Urothelium cell line (cell line): ENCODE measurements at regions not wholly inside any gene's neighbourhood (a gene's known extent, or its start where the extent isn't known, plus 50 kb on each side); places are given as distances from the start of the nearest gene placed in this dataset.

Experiments used
- DNase-seq: peaks from one replicate; pipeline ENCODE4 v3.0.0; 2011; ENCODE audit warnings: low spot score, mixed read lengths
- FAIRE-seq: peaks from 2 replicates; lab custom pipeline; 2011; peaks lifted over from hg19 to GRCh38; lab: Jason Lieb, UNC

GRCh38 chr18:24726727-24727492, 266.5 kb downstream of the HRH4 start:
- FAIRE-seq (no peak), DNase-seq (no peak)

DNA sequence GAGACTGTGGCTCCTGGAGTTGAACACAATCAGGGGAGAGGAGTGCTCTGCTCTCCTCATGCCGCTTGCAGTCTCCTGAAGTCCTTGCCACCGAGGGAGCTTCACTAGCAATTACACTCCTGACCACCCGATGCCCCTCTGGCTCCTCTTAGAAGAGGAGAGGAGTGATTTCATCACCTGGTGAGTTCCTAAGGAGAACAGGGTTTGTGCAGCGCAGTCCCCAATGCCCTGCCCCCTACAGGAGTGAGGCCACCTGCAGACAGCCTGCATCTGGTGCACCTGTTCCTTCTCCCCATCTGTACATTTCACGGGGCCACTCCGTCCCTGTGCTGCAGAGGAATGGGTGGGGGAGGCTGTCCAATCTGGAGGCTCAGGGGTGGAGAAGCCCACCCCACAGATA, 267.2 kb downstream of the HRH4 start:
- DNase-seq, result no peak
- no peak for FAIRE-seq

GRCh38 chr18:24731158-24731557, 270.7 kb downstream of the HRH4 start:
- DNase-seq (peak; percentile 10), FAIRE-seq (no peak)

DNA sequence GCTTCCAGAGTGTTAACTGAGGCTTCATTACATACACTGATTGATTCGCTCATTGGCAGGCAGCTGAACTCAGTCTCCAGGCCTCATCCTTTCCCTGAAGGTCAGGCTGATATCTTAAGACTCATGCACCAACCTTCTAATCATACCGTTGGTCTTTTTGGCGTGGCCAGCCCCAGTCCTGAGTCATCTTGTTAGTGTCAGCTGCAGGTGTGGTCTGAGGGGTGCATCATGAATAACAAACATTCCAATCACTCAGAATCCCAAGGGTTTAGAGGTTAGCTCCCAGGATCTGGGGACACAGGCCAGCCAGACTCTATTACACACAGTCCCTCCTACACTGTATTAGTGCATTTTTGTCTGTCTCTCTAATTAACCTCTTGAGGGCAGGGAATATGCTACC, 271.5 kb downstream of the HRH4 start:
- no peak for FAIRE-seq

GRCh38 chr18:24734058-24734457, 273.6 kb downstream of the HRH4 start:
- FAIRE-seq (no peak), DNase-seq (peak; percentile 12)

More for the DNA sequence above, 271.5 kb downstream of the HRH4 start:
- DNase-seq, result peak; percentile 48

GRCh38 chr18:24735624-24736231, 275.3 kb downstream of the HRH4 start:
- FAIRE-seq (no peak), DNase-seq (no peak)

- DNase-seq (no peak), FAIRE-seq (no peak)
These were observed 276.4 kb downstream of the HRH4 start for GRCh38 chr18:24736662-24737330.

GRCh38 chr18:24740829-24741228, 280.4 kb downstream of the HRH4 start:
- DNase-seq, result no peak
- FAIRE-seq, result no peak

DNA sequence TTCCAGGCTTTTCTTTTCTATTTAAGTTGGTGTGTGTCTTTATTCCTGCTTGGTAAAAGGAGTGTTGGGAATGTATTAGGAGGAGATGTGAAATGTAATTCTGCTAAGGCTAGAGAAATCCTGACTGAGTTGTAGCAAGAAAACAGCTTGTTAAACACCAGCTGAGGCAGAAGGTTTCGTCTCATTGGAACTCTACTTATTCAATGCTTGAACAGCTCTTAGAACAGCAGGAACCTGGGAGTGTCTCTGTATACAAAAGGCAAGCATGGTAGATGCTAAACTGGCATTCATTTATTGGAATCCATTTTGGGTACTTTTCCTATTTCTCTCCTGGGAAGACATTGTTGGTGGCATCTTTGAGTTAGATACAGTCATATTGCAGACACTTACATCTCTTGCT, 280.9 kb downstream of the HRH4 start:
- DNase-seq (no peak), FAIRE-seq (no peak)

GRCh38 chr18:24741965-24742724, 281.7 kb downstream of the HRH4 start:
- DNase-seq, result no peak
- FAIRE-seq, result no peak

GRCh38 chr18:24754583-24755253, 294.3 kb downstream of the HRH4 start:
- FAIRE-seq, result no peak

GRCh38 chr18:24756385-24756784, 295.9 kb downstream of the HRH4 start:
- DNase-seq (no peak), FAIRE-seq (no peak)

More at GRCh38 chr18:24754583-24755253, 294.3 kb downstream of the HRH4 start:
- no peak for DNase-seq

- DNase-seq, result no peak
- FAIRE-seq, result no peak
These were observed 296.7 kb downstream of the HRH4 start for GRCh38 chr18:24757134-24757533.

DNA sequence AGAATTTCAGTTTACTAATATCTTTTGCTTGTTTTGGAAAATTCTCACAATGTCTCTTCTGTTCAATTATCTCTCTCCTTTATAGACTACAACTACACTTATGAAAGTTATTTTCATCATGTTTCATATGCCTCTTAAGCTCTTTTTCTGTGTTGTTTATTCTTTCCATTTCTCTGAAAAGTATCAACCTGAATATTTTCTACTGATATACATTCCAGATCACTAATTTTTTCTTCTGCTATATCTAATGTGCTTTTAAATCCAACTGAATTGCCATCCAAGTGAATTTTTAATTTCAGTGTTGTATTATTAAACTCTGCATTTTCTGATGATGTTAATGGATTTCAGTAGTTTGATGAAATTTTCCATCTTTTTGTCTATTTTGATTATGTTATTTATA, 301.3 kb downstream of the HRH4 start:
- FAIRE-seq (no peak), DNase-seq (no peak)

DNA sequence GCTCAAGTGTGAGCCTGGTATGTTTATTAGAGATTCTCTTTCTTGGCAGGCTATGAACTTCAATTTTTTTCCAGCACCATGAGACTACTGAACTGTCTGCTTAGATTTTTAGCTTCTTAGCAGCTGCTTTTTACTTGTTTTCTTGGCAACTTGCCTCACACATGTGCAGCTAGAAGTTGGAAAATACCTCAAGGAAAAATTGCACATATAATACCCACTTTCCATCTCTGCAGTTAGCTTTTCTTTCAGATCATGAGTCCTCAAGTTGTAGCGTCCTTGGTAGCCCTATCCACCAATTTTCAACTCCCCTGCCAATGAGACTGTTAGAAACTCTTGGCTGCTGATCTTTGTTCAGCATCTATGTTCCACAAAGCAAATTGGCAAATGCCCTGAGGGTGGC, 302.1 kb downstream of the HRH4 start:
- no peak for FAIRE-seq
- no peak for DNase-seq

DNA sequence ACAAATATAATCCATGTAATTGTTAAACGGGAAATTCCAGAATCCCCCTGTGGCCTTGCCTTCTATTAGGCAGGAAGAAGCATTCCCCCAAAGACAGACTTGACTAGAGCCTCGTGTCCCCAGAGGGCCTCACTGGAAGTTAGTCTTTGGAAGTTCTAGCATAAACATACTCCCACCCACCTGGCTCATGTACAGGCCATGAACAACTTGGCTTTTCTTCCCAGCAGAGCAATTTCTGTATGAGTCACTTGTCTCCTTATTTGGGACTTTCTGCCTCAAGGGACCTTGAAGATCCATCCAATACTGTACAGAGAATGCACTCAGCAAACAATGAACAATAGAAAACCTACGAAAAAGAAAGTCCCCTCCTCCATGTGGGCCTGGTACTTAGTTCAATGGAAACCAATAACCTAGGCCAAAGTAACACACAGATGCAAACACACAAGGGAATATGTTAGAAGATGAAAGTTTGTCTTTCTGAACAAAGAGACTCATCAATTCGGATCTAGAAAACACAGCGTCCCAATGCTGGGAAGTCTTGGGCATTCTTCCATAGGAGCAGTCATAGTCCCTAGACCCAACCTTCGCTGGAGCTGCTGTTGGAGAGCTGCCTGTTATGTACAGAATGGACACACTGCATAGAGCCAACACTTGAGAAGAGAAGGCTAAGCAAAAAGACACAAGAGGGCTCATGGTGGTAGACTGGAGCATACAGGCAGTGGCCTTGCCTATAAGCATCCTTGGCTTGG, 303.5 kb downstream of the HRH4 start:
- peak; percentile 33 for DNase-seq
- FAIRE-seq, result no peak

- FAIRE-seq (no peak), DNase-seq (no peak)
These were observed 304.3 kb downstream of the HRH4 start for GRCh38 chr18:24764766-24765165.

GRCh38 chr18:24766376-24766775, 305.9 kb downstream of the HRH4 start:
- FAIRE-seq (no peak), DNase-seq (no peak)

- DNase-seq (no peak), FAIRE-seq (no peak)
These were observed 310.0 kb downstream of the HRH4 start for GRCh38 chr18:24770311-24771024.
